Stomach (tissue), 4 donors: ENCODE measurements at regions not wholly inside any gene's neighbourhood (a gene's known extent, or its start where the extent isn't known, plus 50 kb on each side); places are given as distances from the start of the nearest gene placed in this dataset.

ENCODE experiments used
- EP300 ChIP-seq: sonication (generic); formaldehyde crosslinking; IDR thresholded peaks from one replicate; pipeline ENCODE4 v1.6.1; 2017; ENCODE audit warnings: antibody characterized with exemption
- TF ChIP-seq, protein P1 (sequence below), 7 experiments: fragments of 450-650 bp in 4 of 7; fragments of 200-600 bp in 3 of 7; sonication (generic) in 3 of 7; IDR thresholded peaks; one replicate each; pipeline ENCODE4 v1.5.1; 2016 to 2019; ENCODE audit warnings: antibody characterized with exemption in 7 of 7, control low read depth in 2 of 7, mild to moderate bottlenecking in 1 of 7

DNA sequence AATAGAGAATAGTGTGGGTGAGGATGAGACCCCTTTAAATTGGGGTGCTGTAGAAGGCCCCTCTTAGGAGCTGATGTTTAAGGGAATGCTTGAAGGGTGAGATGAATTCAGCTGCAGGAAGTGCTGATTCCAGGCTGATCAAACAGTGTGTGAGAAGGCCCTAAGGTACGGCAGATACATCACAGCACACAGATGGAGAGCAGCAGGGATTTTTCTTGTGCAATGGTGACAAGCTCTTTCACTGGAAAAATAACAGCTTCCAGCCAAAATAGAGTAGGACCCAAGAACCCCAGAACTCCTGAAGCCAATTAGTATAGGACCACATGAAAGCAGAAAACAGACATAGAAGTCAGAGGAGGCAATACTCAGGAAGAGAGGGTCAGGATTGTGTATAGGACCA, 296.9 kb downstream of the ADRA2A start:
- TF ChIP-seq, protein P1, sequence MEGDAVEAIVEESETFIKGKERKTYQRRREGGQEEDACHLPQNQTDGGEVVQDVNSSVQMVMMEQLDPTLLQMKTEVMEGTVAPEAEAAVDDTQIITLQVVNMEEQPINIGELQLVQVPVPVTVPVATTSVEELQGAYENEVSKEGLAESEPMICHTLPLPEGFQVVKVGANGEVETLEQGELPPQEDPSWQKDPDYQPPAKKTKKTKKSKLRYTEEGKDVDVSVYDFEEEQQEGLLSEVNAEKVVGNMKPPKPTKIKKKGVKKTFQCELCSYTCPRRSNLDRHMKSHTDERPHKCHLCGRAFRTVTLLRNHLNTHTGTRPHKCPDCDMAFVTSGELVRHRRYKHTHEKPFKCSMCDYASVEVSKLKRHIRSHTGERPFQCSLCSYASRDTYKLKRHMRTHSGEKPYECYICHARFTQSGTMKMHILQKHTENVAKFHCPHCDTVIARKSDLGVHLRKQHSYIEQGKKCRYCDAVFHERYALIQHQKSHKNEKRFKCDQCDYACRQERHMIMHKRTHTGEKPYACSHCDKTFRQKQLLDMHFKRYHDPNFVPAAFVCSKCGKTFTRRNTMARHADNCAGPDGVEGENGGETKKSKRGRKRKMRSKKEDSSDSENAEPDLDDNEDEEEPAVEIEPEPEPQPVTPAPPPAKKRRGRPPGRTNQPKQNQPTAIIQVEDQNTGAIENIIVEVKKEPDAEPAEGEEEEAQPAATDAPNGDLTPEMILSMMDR (IDR thresholded peaks at IDR 0.05) = no peak
- no peak for TF ChIP-seq EP300
